ENCODE measurements at regions not wholly inside any gene's neighbourhood (a gene's known extent, or its start where the extent isn't known, plus 50 kb on each side); places are given as distances from the start of the nearest gene placed in this dataset.

DNA sequence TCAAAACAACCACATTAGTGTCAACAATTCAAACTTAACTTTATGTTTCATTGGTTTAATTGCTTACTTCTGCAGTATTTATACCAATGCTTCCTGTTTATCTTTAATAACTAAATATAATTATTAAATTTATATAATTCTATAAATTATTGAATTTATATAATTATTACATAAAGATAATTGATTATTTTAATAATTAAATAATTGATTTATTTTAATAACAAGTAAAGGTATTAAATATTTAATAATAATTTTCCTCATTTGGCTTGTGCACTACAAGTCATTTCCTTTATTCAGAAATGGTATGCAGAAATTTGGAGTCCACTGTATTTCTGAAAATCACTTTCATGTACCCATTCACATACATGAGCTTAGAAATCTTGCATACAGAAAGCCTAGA is 156.2 kb upstream of the NSMCE3 start:
- DNase-seq = no peak
- H3K4me1 ChIP-seq = no peaks in the 10 kb centered on the region
- no peaks in the 10 kb centered on the region for H3K27me3 ChIP-seq
- no peaks in the 10 kb centered on the region for H3K9me3 ChIP-seq
- no peak overlapping the region for H3K4me3 ChIP-seq
- no peak overlapping the region for H3K27ac ChIP-seq
- TF ChIP-seq, protein P1, sequence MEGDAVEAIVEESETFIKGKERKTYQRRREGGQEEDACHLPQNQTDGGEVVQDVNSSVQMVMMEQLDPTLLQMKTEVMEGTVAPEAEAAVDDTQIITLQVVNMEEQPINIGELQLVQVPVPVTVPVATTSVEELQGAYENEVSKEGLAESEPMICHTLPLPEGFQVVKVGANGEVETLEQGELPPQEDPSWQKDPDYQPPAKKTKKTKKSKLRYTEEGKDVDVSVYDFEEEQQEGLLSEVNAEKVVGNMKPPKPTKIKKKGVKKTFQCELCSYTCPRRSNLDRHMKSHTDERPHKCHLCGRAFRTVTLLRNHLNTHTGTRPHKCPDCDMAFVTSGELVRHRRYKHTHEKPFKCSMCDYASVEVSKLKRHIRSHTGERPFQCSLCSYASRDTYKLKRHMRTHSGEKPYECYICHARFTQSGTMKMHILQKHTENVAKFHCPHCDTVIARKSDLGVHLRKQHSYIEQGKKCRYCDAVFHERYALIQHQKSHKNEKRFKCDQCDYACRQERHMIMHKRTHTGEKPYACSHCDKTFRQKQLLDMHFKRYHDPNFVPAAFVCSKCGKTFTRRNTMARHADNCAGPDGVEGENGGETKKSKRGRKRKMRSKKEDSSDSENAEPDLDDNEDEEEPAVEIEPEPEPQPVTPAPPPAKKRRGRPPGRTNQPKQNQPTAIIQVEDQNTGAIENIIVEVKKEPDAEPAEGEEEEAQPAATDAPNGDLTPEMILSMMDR (IDR thresholded peaks at IDR 0.05) = no peak
- H3K36me3 ChIP-seq = no peaks in the 10 kb centered on the region
- intact Hi-C loops (cut with DNase I; ENCODE audit: low total_unique reads) = no loop called here

DNA sequence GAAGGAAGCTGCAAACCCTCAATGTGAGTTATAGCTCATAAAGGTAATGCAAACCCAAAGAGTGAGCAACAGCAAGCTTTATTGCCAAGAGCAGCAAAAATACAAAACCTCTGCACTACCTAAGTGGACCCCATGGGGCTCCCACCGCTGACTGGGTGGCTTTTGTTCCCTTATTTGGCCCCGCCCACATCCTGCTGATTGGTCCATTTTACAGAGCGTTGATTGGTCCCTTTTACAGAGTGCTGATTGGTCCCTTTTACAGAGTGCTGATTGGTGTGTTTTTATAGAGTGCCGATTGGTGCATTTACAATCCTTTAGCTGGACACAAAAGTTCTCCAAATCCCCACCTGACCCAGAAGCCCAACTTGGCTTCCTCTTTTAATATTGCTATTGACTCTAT is 154.5 kb upstream of the NSMCE3 start:
- H3K27me3 ChIP-seq = no peaks in the 10 kb centered on the region
- no peaks in the 10 kb centered on the region for H3K36me3 ChIP-seq
- no peak for DNase-seq
- no peak overlapping the region for H3K27ac ChIP-seq
- H3K4me1 ChIP-seq = no peaks in the 10 kb centered on the region
- no peak for TF ChIP-seq POLR2A (IDR thresholded peaks at IDR 0.05)
- TF ChIP-seq, protein P1 (IDR thresholded peaks at IDR 0.05) = no peak
- H3K9me3 ChIP-seq = no peaks in the 10 kb centered on the region
- intact Hi-C loops (cut with DNase I; ENCODE audit: low total_unique reads) = no loop called here
- H3K4me3 ChIP-seq = no peak overlapping the region

DNA sequence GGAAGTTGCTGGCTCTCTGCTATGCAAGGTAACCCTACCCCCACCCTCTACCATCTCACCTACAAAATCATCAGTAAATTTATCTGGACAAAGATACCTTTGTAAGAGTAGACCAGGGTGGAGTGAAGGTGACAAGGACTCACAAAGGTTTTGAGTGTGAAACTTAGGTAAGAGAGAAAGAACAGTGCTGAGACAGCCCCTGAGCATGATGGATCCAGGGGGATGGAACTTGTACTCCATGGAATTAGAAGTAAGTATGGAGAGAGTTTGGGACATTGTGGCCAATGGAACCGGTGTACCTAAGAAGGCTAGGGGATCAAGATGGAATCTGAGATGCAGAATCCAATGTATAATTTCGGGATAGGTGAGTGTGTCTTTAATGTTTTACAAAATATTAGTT is 153.0 kb upstream of the NSMCE3 start:
- Histone ChIP-seq H3K4me3 (no peak overlapping the region), H3K27ac (no peak overlapping the region), H3K4me1 (no peaks in the 10 kb centered on the region), H3K9me3 (no peaks in the 10 kb centered on the region), H3K36me3 (no peaks in the 10 kb centered on the region), H3K27me3 (no peaks in the 10 kb centered on the region)
- no peak for TF ChIP-seq POLR2A (IDR thresholded peaks at IDR 0.05)
- TF ChIP-seq, protein P1 (IDR thresholded peaks at IDR 0.05) = no peak
- intact Hi-C loops (cut with DNase I; ENCODE audit: low total_unique reads) = no loop called here
- DNase-seq = no peak

DNA sequence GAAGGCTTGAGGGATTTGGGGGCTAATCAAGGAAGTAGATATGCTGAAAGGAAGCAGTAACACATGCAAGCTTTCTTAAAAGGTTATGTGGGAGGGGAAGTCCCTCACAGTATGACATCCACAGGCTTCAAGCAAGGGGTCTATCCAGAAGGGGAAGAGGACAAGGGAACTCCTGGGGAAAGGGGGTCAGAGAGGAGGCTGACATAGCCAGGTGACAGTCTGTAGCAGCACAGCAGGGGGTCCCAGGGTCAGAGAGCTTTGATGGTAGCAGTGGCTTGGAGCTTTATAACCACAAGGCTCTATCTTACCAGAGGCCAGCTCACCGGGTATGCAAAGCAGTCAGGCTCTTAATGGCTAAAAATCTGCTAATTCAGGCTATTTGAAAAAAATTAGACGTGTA is 150.6 kb upstream of the NSMCE3 start:
- no peak overlapping the region for H3K27ac ChIP-seq
- H3K9me3 ChIP-seq = no peaks in the 10 kb centered on the region
- H3K36me3 ChIP-seq = no peaks in the 10 kb centered on the region
- H3K4me3 ChIP-seq = no peak overlapping the region
- H3K27me3 ChIP-seq = no peaks in the 10 kb centered on the region
- DNase-seq = no peak
- H3K4me1 ChIP-seq = no peaks in the 10 kb centered on the region
- TF ChIP-seq POLR2A (IDR thresholded peaks at IDR 0.05) = no peak
- TF ChIP-seq, protein P1 (IDR thresholded peaks at IDR 0.05) = no peak
- intact Hi-C loops (cut with DNase I; ENCODE audit: low total_unique reads) = no loop called here

DNA sequence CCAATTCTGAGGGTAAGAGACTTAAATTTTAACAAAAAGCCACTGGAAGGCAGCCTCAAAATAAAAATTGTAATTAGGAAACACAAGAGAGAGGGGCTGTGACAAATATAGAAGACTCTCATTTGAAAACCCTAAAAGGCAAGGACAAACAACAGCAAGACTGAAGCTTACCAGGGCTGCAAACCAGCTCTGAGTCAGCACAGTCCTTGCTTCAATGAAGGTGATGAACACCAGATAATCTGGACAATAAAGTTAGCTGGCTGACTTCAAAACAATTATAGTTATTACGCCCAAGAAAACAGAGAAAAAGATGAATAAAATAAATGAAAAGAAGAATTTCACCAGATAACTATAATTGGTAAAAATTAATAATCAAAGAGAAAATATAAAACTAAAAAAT is 149.3 kb upstream of the NSMCE3 start:
- Histone ChIP-seq H3K36me3 (no peaks in the 10 kb centered on the region), H3K4me3 (no peak overlapping the region), H3K4me1 (no peaks in the 10 kb centered on the region), H3K27me3 (no peaks in the 10 kb centered on the region), H3K9me3 (no peaks in the 10 kb centered on the region), H3K27ac (no peak overlapping the region)
- no peak for DNase-seq
- TF ChIP-seq POLR2A (IDR thresholded peaks at IDR 0.05) = no peak
- TF ChIP-seq, protein P1 (IDR thresholded peaks at IDR 0.05) = no peak
- intact Hi-C loops (cut with DNase I; ENCODE audit: low total_unique reads) = no loop called here
